Stimulated activated CD8-positive, alpha-beta memory T cell treated with anti-CD3 and anti-CD28 coated beads, Interleukin-4, amount 100 ng/mL, for 4 hours (primary cell): ENCODE measurements at regions not wholly inside any gene's neighbourhood (a gene's known extent, or its start where the extent isn't known, plus 50 kb on each side); places are given as distances from the start of the nearest gene placed in this dataset.

Experiments used
- DNase-seq, 2 donors: peaks; one replicate each; pipeline ENCODE4 v3.0.0-alpha.2; 2020; ENCODE audit warnings: low read depth in 2 of 2, low spot score in 1 of 2

GRCh38 chr1:13878021-13878420, 178.0 kb downstream of the PRDM2 start:
- no peak for DNase-seq

GRCh38 chr1:13878451-13878850, 178.5 kb downstream of the PRDM2 start:
- no peak for DNase-seq

GRCh38 chr1:13881385-13882088, 181.5 kb downstream of the PRDM2 start:
- no peak for DNase-seq

GRCh38 chr1:13888351-13888986, 188.5 kb downstream of the PRDM2 start:
- no peak for DNase-seq

GRCh38 chr1:13889495-13889894, 189.5 kb downstream of the PRDM2 start:
- DNase-seq = no peak

- DNase-seq = no peak
Observed at GRCh38 chr1:13890766-13891165, 190.8 kb downstream of the PRDM2 start.

GRCh38 chr1:13892198-13892597, 192.2 kb downstream of the PRDM2 start:
- DNase-seq = no peak

- DNase-seq = no peak
Observed at GRCh38 chr1:13892671-13893325, 192.8 kb downstream of the PRDM2 start.

- no peak for DNase-seq
Observed at GRCh38 chr1:13893409-13893821, 193.4 kb downstream of the PRDM2 start.

- no peak for DNase-seq
Observed at GRCh38 chr1:13896932-13897331, 196.9 kb downstream of the PRDM2 start.

- DNase-seq = no peak
Observed at GRCh38 chr1:13898406-13898805, 198.4 kb downstream of the PRDM2 start.

GRCh38 chr1:13899856-13900255, 199.9 kb downstream of the PRDM2 start:
- no peak for DNase-seq

GRCh38 chr1:13900583-13900982, 200.6 kb downstream of the PRDM2 start:
- no peak for DNase-seq

GRCh38 chr1:13901039-13901438, 201.1 kb downstream of the PRDM2 start:
- DNase-seq = no peak

- no peak for DNase-seq
Observed at GRCh38 chr1:13901597-13901996, 201.6 kb downstream of the PRDM2 start.

- no peak for DNase-seq
Observed at GRCh38 chr1:13908128-13908527, 208.1 kb downstream of the PRDM2 start.

- DNase-seq = no peak
Observed at GRCh38 chr1:13911697-13912619, 212.0 kb downstream of the PRDM2 start.

- DNase-seq = no peak
Observed at GRCh38 chr1:13913396-13913795, 213.4 kb downstream of the PRDM2 start.

GRCh38 chr1:13916530-13916929, 216.5 kb downstream of the PRDM2 start:
- DNase-seq = no peak

- no peak for DNase-seq
Observed at GRCh38 chr1:13917607-13918006, 217.6 kb downstream of the PRDM2 start.

- no peak for DNase-seq
Observed at GRCh38 chr1:13918862-13919261, 218.9 kb downstream of the PRDM2 start.
